Epithelial cell of prostate (primary cell): ENCODE measurements at regions not wholly inside any gene's neighbourhood (a gene's known extent, or its start where the extent isn't known, plus 50 kb on each side); places are given as distances from the start of the nearest gene placed in this dataset.

Source experiments
- DNase-seq: peaks from one replicate; pipeline ENCODE4 v3.0.0-alpha.2; 2011; ENCODE audit warnings: low read depth, low spot score
- H3K27ac ChIP-seq: fragments of 450-650 bp; 2 replicates; pipeline ENCODE4 v1.5.1; 2017; ENCODE audit warnings: mild to moderate bottlenecking

GRCh38 chr16:66155933-66156332 is 210.6 kb upstream of the CDH5 start:
- no peak for DNase-seq
- no peak overlapping the region for H3K27ac ChIP-seq

GRCh38 chr16:66154801-66155200 is 211.7 kb upstream of the CDH5 start:
- no peak overlapping the region for H3K27ac ChIP-seq
- no peak for DNase-seq

- DNase-seq = no peak
- H3K27ac ChIP-seq = no peak overlapping the region
Measured at GRCh38 chr16:66152823-66153393, 213.6 kb upstream of the CDH5 start.

GRCh38 chr16:66152181-66152580 is 214.3 kb upstream of the CDH5 start:
- no peak for DNase-seq
- H3K27ac ChIP-seq = no peak overlapping the region

- DNase-seq = no peak
- H3K27ac ChIP-seq = no peak overlapping the region
Measured at GRCh38 chr16:66150698-66151482, 215.6 kb upstream of the CDH5 start.

GRCh38 chr16:66147291-66147690 is 219.2 kb upstream of the CDH5 start:
- H3K27ac ChIP-seq = no peak overlapping the region
- no peak for DNase-seq

GRCh38 chr16:66146798-66147197 is 219.7 kb upstream of the CDH5 start:
- no peak overlapping the region for H3K27ac ChIP-seq
- DNase-seq = no peak

- no peak overlapping the region for H3K27ac ChIP-seq
- DNase-seq = no peak
Measured at GRCh38 chr16:66144641-66145040, 221.8 kb upstream of the CDH5 start.

GRCh38 chr16:66143415-66143814 is 223.1 kb upstream of the CDH5 start:
- DNase-seq = no peak
- H3K27ac ChIP-seq = no peak overlapping the region

GRCh38 chr16:66141885-66142284 is 224.6 kb upstream of the CDH5 start:
- no peak overlapping the region for H3K27ac ChIP-seq
- no peak for DNase-seq

GRCh38 chr16:66137853-66138252 is 228.6 kb upstream of the CDH5 start:
- no peak overlapping the region for H3K27ac ChIP-seq
- DNase-seq = no peak

- DNase-seq = no peak
- no peak overlapping the region for H3K27ac ChIP-seq
Measured at GRCh38 chr16:66136841-66137240, 229.7 kb upstream of the CDH5 start.

- no peak for DNase-seq
- H3K27ac ChIP-seq = no peak overlapping the region
Measured at GRCh38 chr16:66135838-66136237, 230.7 kb upstream of the CDH5 start.

- no peak overlapping the region for H3K27ac ChIP-seq
- no peak for DNase-seq
Measured at GRCh38 chr16:66135421-66135831, 231.1 kb upstream of the CDH5 start.

- DNase-seq = no peak
- H3K27ac ChIP-seq = no peak overlapping the region
Measured at GRCh38 chr16:66134875-66135274, 231.6 kb upstream of the CDH5 start.

- no peak overlapping the region for H3K27ac ChIP-seq
- no peak for DNase-seq
Measured at GRCh38 chr16:66133643-66134338, 232.7 kb upstream of the CDH5 start.

GRCh38 chr16:66131895-66132294 is 234.6 kb upstream of the CDH5 start:
- no peak for DNase-seq
- H3K27ac ChIP-seq = no peak overlapping the region

- H3K27ac ChIP-seq = no peak overlapping the region
- DNase-seq = no peak
Measured at GRCh38 chr16:66131156-66131807, 235.2 kb upstream of the CDH5 start.

GRCh38 chr16:66130296-66130905 is 236.1 kb upstream of the CDH5 start:
- no peak for DNase-seq
- no peak overlapping the region for H3K27ac ChIP-seq

- no peak overlapping the region for H3K27ac ChIP-seq
Measured at GRCh38 chr16:66129196-66129595, 237.3 kb upstream of the CDH5 start.

GRCh38 chr16:66128371-66128770 is 238.1 kb upstream of the CDH5 start:
- no peak for DNase-seq
- H3K27ac ChIP-seq = no peak overlapping the region

More at GRCh38 chr16:66129196-66129595, 237.3 kb upstream of the CDH5 start:
- DNase-seq = no peak
